DND-41 (cell line): ENCODE measurements at regions not wholly inside any gene's neighbourhood (a gene's known extent, or its start where the extent isn't known, plus 50 kb on each side); places are given as distances from the start of the nearest gene placed in this dataset.

Experiments used
- ATAC-seq: fragments of 200-7000 bp; cut with Tn5 transposase; 3 replicates; pipeline ENCODE4 v1.9.1; 2021; ENCODE audit warnings: low read depth; ENCODE audit not compliant: insufficient read depth
- DNase-seq: peaks from one replicate; pipeline ENCODE4 v3.0.0-alpha.2; 2020
- H2AFZ ChIP-seq: 2 replicates; pipeline ENCODE4 v1.6.0; 2012; ENCODE audit warnings: low read depth, low read length
- H3K27ac ChIP-seq: 2 replicates; pipeline ENCODE4 v1.5.1; 2012; ENCODE audit warnings: low read length, inconsistent platforms
- H3K27me3 ChIP-seq: fragments of 200-600 bp; sonication (generic); 2 replicates; pipeline ENCODE4 v1.6.0; 2012; ENCODE audit warnings: low read length, mild to moderate bottlenecking, inconsistent platforms; ENCODE audit not compliant: insufficient read depth, poor library complexity
- H3K36me3 ChIP-seq: 2 replicates; pipeline ENCODE4 v1.5.1; 2012; ENCODE audit warnings: low read length, inconsistent platforms; ENCODE audit not compliant: insufficient read depth
- H3K4me1 ChIP-seq: 2 replicates; pipeline ENCODE4 v1.5.1; 2012; ENCODE audit warnings: mild to moderate bottlenecking, low read length; ENCODE audit not compliant: insufficient read depth
- H3K4me2 ChIP-seq: 2 replicates; pipeline ENCODE4 v1.6.0; 2012; ENCODE audit warnings: mild to moderate bottlenecking, moderate library complexity, low read length, inconsistent platforms; ENCODE audit not compliant: insufficient read depth
- H3K4me3 ChIP-seq, 2 experiments: fragments of 200-600 bp in 1 of 2; shearing (Covaris generic) in 1 of 2; 2 replicates each; pipeline ENCODE4 v1.5.1; 2012 to 2016; ENCODE audit warnings: inconsistent platforms in 2 of 2, low read length in 2 of 2, mild to moderate bottlenecking in 2 of 2, low read depth in 1 of 2, moderate library complexity in 1 of 2
- H3K79me2 ChIP-seq: 2 replicates; pipeline ENCODE4 v1.6.0; 2012; ENCODE audit warnings: low read length, inconsistent platforms; ENCODE audit not compliant: insufficient read depth
- H3K9ac ChIP-seq: 2 replicates; pipeline ENCODE4 v1.6.0; 2012; ENCODE audit warnings: low read depth, mild to moderate bottlenecking, inconsistent platforms, low read length, moderate library complexity
- H3K9me3 ChIP-seq: 2 replicates; pipeline ENCODE4 v1.5.1; 2012; ENCODE audit warnings: low read length, moderate library complexity, mild to moderate bottlenecking, inconsistent platforms; ENCODE audit not compliant: insufficient read depth, severe bottlenecking
- H4K20me1 ChIP-seq: 2 replicates; pipeline ENCODE4 v1.6.0; 2012; ENCODE audit warnings: low read length; ENCODE audit not compliant: insufficient read depth
- EZH2 ChIP-seq: IDR thresholded peaks from 3 replicates; pipeline ENCODE4 v1.6.1; 2012; ENCODE audit warnings: borderline replicate concordance, low read depth, mild to moderate bottlenecking, moderate library complexity, low read length, inconsistent platforms; ENCODE audit not compliant: severe bottlenecking
- TF ChIP-seq, protein P1 (sequence below): IDR thresholded peaks from 2 replicates; pipeline ENCODE4 v1.5.1; 2012; ENCODE audit warnings: borderline replicate concordance, low read length, moderate library complexity, mild to moderate bottlenecking; ENCODE audit not compliant: poor library complexity, severe bottlenecking; ENCODE audit errors: extremely low read depth

DNA sequence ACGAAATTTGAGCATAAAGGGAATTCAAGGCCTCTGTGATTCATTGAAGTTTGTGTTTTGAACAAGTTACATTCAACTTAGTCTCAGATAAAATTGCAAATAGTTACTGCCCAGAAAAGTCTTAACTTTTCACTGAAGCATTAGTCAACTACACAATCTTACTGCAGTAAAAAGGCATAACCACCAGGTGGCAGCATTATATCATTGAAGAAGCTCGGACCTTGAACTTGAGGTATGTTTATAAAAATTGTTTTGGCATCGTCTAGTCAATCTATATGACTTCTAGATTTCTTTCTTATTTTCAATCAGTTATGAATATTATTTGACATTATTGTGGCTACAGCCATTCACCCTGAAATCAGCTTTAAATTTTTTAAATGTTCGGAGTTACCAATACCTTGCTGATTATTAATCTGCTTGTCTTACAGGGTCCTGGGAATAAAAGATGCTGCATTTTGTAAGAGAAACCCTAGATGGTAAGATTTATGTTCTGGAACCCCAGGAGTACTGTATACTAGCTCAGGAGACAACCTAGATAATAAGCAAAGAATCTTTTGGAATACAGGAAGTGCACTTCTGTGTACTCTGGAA lies 83.9 kb upstream of the GRAMD2B start:
- Histone ChIP-seq H3K27me3 (peaks cover 2% of the 10 kb centered on the region), H3K9ac (no peak overlapping the region), H3K4me3 (no peak overlapping the region), H3K9me3 (no peaks in the 10 kb centered on the region), H2AFZ (no peak overlapping the region), H3K4me2 (peak overlapping the region; percentile 25; the same call in 1 of the 2 replicates), H3K79me2 (no peaks in the 10 kb centered on the region), H4K20me1 (no peaks in the 10 kb centered on the region), H3K36me3 (no peaks in the 10 kb centered on the region), H3K4me1 (peaks cover 4% of the 10 kb centered on the region; the same call in 1 of the 2 replicates), H3K27ac (no peak overlapping the region)
- ATAC-seq, result peak; percentile 65
- DNase-seq, result peak; percentile 51
- TF ChIP-seq, protein P1, sequence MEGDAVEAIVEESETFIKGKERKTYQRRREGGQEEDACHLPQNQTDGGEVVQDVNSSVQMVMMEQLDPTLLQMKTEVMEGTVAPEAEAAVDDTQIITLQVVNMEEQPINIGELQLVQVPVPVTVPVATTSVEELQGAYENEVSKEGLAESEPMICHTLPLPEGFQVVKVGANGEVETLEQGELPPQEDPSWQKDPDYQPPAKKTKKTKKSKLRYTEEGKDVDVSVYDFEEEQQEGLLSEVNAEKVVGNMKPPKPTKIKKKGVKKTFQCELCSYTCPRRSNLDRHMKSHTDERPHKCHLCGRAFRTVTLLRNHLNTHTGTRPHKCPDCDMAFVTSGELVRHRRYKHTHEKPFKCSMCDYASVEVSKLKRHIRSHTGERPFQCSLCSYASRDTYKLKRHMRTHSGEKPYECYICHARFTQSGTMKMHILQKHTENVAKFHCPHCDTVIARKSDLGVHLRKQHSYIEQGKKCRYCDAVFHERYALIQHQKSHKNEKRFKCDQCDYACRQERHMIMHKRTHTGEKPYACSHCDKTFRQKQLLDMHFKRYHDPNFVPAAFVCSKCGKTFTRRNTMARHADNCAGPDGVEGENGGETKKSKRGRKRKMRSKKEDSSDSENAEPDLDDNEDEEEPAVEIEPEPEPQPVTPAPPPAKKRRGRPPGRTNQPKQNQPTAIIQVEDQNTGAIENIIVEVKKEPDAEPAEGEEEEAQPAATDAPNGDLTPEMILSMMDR, result peak; percentile 92
- no peak for TF ChIP-seq EZH2

DNA sequence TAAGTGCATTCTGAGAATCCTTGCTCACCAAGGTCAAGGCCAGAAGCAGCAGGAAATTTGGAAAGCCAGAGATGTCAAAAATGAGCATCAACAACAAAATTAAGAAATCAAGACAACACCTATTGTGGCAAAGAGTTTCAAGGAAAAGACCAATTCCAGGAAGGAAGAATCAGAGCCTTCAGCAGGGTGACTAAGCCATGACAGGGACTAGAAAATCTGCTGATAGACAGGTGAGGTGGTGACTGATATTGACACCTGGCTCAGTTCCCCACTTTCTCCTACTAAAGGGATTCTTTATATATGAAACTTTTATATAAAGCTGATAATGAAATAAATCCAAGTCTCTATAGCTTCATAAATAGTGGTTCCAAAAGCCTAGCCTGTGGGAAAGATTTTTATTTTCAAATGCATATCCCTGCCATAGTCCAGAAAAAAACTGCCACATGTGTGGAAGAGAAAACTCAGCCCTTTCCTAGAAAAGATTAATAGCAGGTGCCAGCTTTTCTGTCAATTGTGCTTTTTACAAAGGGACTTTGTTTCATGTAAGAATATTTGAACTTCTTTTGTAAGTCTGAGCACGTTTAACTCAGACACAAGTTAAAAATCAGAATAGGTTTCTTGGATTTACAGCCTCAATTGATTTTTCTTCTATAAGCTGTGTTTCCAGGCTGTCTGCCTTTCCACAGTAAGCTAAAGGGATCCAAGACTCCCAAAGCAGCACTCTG lies 81.1 kb upstream of the GRAMD2B start:
- no peak overlapping the region for H3K9ac ChIP-seq
- no peak overlapping the region for H3K4me3 ChIP-seq
- peaks cover 4% of the 10 kb centered on the region; the same call in 1 of the 2 replicates for H3K4me1 ChIP-seq
- no peaks in the 10 kb centered on the region for H4K20me1 ChIP-seq
- H2AFZ ChIP-seq, result no peak overlapping the region
- DNase-seq, result no peak
- no peaks in the 10 kb centered on the region for H3K79me2 ChIP-seq
- no peak overlapping the region for H3K4me2 ChIP-seq
- TF ChIP-seq, protein P1, result no peak
- no peak for TF ChIP-seq EZH2
- no peak for ATAC-seq
- H3K9me3 ChIP-seq, result no peaks in the 10 kb centered on the region
- H3K36me3 ChIP-seq, result no peaks in the 10 kb centered on the region
- H3K27me3 ChIP-seq, result peaks cover 7% of the 10 kb centered on the region
- no peak overlapping the region for H3K27ac ChIP-seq

DNA sequence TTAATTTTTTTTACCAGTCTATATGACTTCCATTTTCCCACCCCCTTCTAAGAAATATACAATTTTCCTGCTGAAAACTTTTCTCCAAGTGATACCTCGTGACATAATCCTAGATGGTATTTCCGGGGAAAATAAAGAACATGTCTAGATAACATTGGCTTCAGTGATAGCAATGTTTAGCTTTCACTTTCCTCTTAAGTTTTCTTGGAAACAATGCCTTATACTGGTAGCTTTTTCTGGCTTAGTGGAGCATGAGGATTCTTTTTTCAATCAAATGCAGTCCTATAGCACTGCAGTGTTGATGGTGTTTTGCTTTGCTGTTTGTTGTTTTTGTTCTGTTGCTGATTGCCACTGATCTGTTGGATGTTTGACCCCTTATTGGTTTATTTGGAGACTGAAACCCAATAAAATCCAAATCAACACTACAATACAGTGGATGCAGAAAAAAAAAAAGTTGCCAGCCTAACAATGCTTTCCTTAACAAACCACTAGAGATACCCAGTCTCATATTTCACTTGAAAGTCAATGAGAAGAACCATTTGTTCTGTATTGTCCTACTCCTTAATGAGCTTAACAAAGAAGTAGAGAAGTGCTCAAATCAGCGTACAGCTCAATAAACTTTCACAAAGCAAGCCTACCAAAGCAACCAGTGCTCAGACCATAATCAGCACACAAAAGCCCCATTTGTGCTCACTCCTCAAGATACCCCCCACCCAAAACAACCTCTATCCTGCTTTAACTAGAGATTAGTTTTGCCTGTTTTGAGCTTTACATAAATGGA lies 74.2 kb upstream of the GRAMD2B start:
- Histone ChIP-seq H3K9me3 (no peaks in the 10 kb centered on the region), H3K27me3 (peaks cover 5% of the 10 kb centered on the region), H3K4me3 (no peak overlapping the region), H4K20me1 (no peaks in the 10 kb centered on the region), H3K9ac (no peak overlapping the region), H3K79me2 (no peaks in the 10 kb centered on the region), H3K4me1 (peaks cover under 1% of the 10 kb centered on the region; the same call in 1 of the 2 replicates), H3K4me2 (no peak overlapping the region), H3K36me3 (no peaks in the 10 kb centered on the region), H3K27ac (no peak overlapping the region), H2AFZ (no peak overlapping the region)
- ATAC-seq, result no peak
- DNase-seq, result no peak
- TF ChIP-seq, protein P1, result no peak
